GM06990 (cell line): ENCODE measurements at regions not wholly inside any gene's neighbourhood (a gene's known extent, or its start where the extent isn't known, plus 50 kb on each side); places are given as distances from the start of the nearest gene placed in this dataset.
"Not testable (repeated sequence)": the region's sequence is repeated elsewhere in the genome, so short reads cannot be mapped to it uniquely, and the experiment has no call there.

ENCODE experiments used
- DNase-seq: peaks from one replicate; pipeline ENCODE4 v3.0.0-alpha.2; 2011; ENCODE audit not compliant: insufficient read length; ENCODE audit errors: extremely low read depth
- H3K27me3 ChIP-seq: replicated peaks from 2 replicates; pipeline ENCODE4 v1.6.0; 2011; ENCODE audit warnings: low read length; ENCODE audit not compliant: control insufficient read depth, insufficient read depth
- H3K36me3 ChIP-seq: 2 replicates; pipeline ENCODE4 v1.5.1; 2011; ENCODE audit warnings: low read length; ENCODE audit not compliant: control insufficient read depth, insufficient read depth
- H3K4me3 ChIP-seq: replicated peaks from 2 replicates; pipeline ENCODE4 v1.5.1; 2011; ENCODE audit warnings: low read depth, mild to moderate bottlenecking, control low read depth, low read length
- TF ChIP-seq, protein P1 (sequence below): IDR thresholded peaks from 2 replicates; pipeline ENCODE4 v1.5.1; 2011; ENCODE audit warnings: low read length, control low read depth, mild to moderate bottlenecking, inconsistent platforms; ENCODE audit not compliant: insufficient read depth, poor library complexity, severe bottlenecking

DNA sequence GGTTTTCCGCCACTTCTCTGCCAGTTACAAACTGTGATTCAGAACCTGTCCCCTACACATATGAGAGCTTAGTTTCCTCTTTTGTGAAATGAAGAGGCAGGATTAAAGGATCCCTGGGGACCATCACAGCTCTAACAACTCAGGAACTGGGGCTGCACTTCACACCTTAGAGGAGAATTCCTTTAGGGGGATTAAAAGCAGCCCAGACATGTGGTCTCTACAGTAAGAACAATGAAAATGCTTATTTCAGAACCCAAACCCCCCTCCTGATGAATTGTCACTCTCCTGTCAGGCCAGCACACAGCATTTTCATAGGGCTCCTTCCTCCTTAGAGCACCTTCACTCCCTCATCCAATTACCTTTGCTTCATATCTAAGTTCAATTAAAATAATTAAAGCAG lies 101.5 kb upstream of the NEDD4L start:
- Histone ChIP-seq H3K4me3 (no peak overlapping the region), H3K36me3 (no peaks in the 10 kb centered on the region), H3K27me3 (no peaks in the 10 kb centered on the region)
- no peak for DNase-seq
- TF ChIP-seq, protein P1, sequence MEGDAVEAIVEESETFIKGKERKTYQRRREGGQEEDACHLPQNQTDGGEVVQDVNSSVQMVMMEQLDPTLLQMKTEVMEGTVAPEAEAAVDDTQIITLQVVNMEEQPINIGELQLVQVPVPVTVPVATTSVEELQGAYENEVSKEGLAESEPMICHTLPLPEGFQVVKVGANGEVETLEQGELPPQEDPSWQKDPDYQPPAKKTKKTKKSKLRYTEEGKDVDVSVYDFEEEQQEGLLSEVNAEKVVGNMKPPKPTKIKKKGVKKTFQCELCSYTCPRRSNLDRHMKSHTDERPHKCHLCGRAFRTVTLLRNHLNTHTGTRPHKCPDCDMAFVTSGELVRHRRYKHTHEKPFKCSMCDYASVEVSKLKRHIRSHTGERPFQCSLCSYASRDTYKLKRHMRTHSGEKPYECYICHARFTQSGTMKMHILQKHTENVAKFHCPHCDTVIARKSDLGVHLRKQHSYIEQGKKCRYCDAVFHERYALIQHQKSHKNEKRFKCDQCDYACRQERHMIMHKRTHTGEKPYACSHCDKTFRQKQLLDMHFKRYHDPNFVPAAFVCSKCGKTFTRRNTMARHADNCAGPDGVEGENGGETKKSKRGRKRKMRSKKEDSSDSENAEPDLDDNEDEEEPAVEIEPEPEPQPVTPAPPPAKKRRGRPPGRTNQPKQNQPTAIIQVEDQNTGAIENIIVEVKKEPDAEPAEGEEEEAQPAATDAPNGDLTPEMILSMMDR = no peak

DNA sequence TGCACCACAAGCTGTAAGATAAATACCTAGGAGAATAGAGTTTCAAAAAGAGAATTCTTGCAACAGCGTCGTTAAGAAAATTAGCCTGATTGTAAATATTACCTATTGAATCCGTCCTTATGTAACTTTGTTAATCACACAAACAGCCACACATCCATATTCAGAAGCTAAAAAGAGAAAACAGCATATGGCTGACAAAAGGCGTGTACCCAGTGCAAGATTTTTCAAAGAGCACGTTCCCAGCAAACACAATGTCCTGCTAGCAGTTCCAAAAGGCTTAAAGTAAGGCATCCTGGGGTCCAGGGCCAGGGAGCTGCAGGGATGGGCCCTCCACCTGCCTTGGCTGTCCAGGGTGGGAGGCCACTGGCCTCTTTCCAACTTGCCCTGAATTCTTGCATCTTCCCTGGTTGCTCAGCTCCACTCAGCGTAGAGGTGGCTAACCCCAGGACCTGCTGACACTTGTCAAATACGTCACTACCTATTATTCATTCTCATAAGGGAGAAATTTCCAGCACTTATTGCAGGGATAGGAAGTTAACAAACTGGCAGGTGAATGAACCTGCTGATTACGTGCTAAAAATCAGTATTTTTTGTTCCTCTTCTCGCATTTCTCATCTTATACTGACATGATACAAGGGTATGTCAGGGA lies 102.1 kb upstream of the NEDD4L start:
- DNase-seq = no peak
- Histone ChIP-seq H3K4me3 (no peak overlapping the region), H3K36me3 (no peaks in the 10 kb centered on the region), H3K27me3 (no peaks in the 10 kb centered on the region)
- TF ChIP-seq, protein P1 = no peak

DNA sequence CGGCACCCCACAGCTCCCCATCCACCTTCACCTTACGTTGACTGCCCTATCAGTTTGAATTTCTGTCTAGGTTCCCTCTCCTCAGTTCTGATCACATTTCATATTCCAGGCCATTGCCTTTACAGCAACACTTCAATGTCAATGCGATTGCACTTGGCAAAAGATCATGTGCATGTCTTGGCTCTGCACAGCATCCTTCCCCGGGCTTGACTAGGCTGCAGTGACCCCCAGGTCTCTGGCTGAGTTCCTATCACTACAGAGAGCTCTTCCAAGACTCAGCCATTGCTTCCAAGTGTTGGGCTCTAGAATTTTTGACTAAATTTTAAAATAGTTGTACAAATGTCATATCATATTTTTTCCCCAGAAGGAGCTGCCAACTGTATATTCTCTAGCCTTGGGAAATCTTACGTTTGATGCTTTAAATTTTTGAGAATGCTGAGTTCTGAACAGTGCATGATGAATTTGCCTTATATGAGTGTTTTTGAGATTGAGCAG lies 103.8 kb upstream of the NEDD4L start:
- Histone ChIP-seq H3K36me3 (no peaks in the 10 kb centered on the region), H3K4me3 (no peak overlapping the region), H3K27me3 (no peaks in the 10 kb centered on the region)
- TF ChIP-seq, protein P1 = no peak
- DNase-seq = no peak

DNA sequence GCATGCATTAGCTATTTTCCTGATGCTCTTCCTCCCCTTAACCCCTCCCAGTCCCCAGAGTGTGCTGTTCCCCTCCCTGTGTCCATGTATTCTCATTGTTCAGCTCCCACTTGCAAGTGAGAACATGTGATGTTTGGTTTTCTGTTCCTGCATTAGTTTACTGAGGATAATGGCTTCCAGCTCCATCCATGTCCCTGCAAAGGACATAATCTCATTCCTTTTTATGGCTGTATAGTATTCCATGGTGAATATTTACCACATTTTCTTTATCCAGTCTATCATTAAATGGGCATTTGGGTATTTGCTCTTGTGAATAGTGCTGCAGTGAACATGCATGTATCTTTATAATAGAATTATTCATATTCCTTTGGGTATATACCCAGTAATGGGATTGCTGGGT lies 109.7 kb upstream of the NEDD4L start:
- H3K36me3 ChIP-seq, H3K4me3 ChIP-seq, DNase-seq, H3K27me3 ChIP-seq: not testable (repeated sequence)

- TF ChIP-seq, protein P1 = no peak
- H3K36me3 ChIP-seq = no peaks in the 10 kb centered on the region
- H3K4me3 ChIP-seq = no peak overlapping the region
- H3K27me3 ChIP-seq = no peaks in the 10 kb centered on the region
- peak; percentile 10 for DNase-seq
These were observed 113.0 kb upstream of the NEDD4L start for GRCh38 chr18:57931038-57931437.

DNA sequence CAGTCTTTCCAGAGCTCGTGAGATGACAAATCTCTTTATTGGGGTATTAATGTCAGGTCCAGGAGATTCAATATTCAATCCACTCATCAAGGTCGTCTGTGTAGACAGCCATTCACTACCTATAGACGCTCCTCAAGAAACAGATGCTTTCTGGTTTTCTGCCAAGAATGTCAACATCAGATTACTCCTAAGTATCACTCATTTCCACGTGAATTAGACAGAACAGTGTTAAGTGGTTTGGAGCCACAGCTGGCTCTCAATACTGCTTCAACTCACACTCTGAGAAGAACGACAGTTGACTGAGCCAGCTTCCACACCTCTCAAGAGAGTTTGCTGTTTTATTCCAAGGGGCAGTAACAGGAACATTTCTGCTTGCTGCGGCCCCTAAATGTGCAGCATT lies 113.5 kb upstream of the NEDD4L start:
- TF ChIP-seq, protein P1 = no peak
- Histone ChIP-seq H3K4me3 (no peak overlapping the region), H3K36me3 (no peaks in the 10 kb centered on the region), H3K27me3 (no peaks in the 10 kb centered on the region)
- DNase-seq = no peak
